GM23248 (cell line): ENCODE measurements at regions not wholly inside any gene's neighbourhood (a gene's known extent, or its start where the extent isn't known, plus 50 kb on each side); places are given as distances from the start of the nearest gene placed in this dataset.

Source experiments
- DNase-seq: peaks from one replicate; pipeline ENCODE4 v3.0.0-alpha.2; 2015
- H2AFZ ChIP-seq: fragments of 200-600 bp; sonication (generic); 2 replicates; pipeline ENCODE4 v1.6.1; 2016; ENCODE audit warnings: antibody characterized with exemption
- H3F3A ChIP-seq: fragments of 200-600 bp; sonication (generic); 2 replicates; pipeline ENCODE4 v1.6.1; 2016; ENCODE audit warnings: mild to moderate bottlenecking, antibody characterized with exemption, mixed run types; ENCODE audit not compliant: insufficient read depth
- H3K27ac ChIP-seq: fragments of 200-600 bp; sonication (generic); 2 replicates; pipeline ENCODE4 v1.5.1; 2016; ENCODE audit warnings: mild to moderate bottlenecking
- H3K27me3 ChIP-seq: fragments of 200-600 bp; sonication (generic); replicated peaks from 2 replicates; pipeline ENCODE4 v1.6.1; 2016; ENCODE audit warnings: mild to moderate bottlenecking; ENCODE audit not compliant: insufficient read depth
- H3K36me3 ChIP-seq: fragments of 200-600 bp; sonication (generic); 2 replicates; pipeline ENCODE4 v1.6.1; 2016; ENCODE audit warnings: low read depth, mild to moderate bottlenecking
- H3K4me1 ChIP-seq: fragments of 200-600 bp; sonication (generic); 2 replicates; pipeline ENCODE4 v1.6.1; 2016; ENCODE audit warnings: mild to moderate bottlenecking; ENCODE audit not compliant: insufficient read depth
- H3K4me2 ChIP-seq: fragments of 200-600 bp; sonication (generic); one replicate; pipeline ENCODE4 v1.6.1; 2016; ENCODE audit warnings: mild to moderate bottlenecking; ENCODE audit not compliant: unreplicated experiment
- H3K4me3 ChIP-seq: fragments of 200-600 bp; sonication (generic); 2 replicates; pipeline ENCODE4 v1.5.1; 2016; ENCODE audit warnings: mild to moderate bottlenecking
- H3K79me2 ChIP-seq: fragments of 200-600 bp; sonication (generic); 2 replicates; pipeline ENCODE4 v1.6.1; 2016; ENCODE audit warnings: mild to moderate bottlenecking; ENCODE audit not compliant: insufficient read depth
- H3K9ac ChIP-seq: fragments of 200-600 bp; sonication (generic); 2 replicates; pipeline ENCODE4 v1.6.1; 2016; ENCODE audit warnings: mild to moderate bottlenecking
- H3K9me2 ChIP-seq: fragments of 200-600 bp; sonication (generic); 2 replicates; pipeline ENCODE4 v1.6.1; 2016; ENCODE audit warnings: mixed run types, mild to moderate bottlenecking, moderate library complexity; ENCODE audit not compliant: insufficient read depth
- H3K9me3 ChIP-seq: fragments of 200-600 bp; sonication (generic); one replicate; pipeline ENCODE4 v1.6.1; 2017; ENCODE audit warnings: low read depth
- H4K20me1 ChIP-seq: fragments of 200-600 bp; sonication (generic); 2 replicates; pipeline ENCODE4 v1.6.0; 2016; ENCODE audit not compliant: insufficient read depth
- EZH2 ChIP-seq: fragments of 200-600 bp; sonication (generic); IDR thresholded peaks from 2 replicates; pipeline ENCODE4 v1.6.1; 2018; ENCODE audit warnings: antibody characterized with exemption, mild to moderate bottlenecking; ENCODE audit not compliant: insufficient read depth, poor library complexity, severe bottlenecking
- EZH2phosphoT487 ChIP-seq: fragments of 200-600 bp; sonication (generic); IDR thresholded peaks from 2 replicates; pipeline ENCODE4 v1.6.1; 2018; ENCODE audit warnings: antibody characterized with exemption, moderate library complexity, mild to moderate bottlenecking, low read depth; ENCODE audit not compliant: insufficient read depth
- WGBS, 2 experiments: methylation state at CpG; one replicate each; pipeline ENCODE4 v1.1.6; 2015 to 2017; ENCODE audit warnings: low lambda C conversion rate in 2 of 2, low coverage in 1 of 2; ENCODE audit errors: missing lambda C conversion rate in 2 of 2; 5-methylcytosine and 5-hydroxymethylcytosine counted together
- in situ Hi-C: fragments of 300-500 bp; cut with MboI; formaldehyde crosslinking; loops from 2 replicates; pipeline ENCODE4 v1.15.0; 2020

- no peak for TF ChIP-seq EZH2
- no peak for TF ChIP-seq EZH2phosphoT487
- H3F3A ChIP-seq = no peaks in the 10 kb centered on the region
- no peak overlapping the region for H2AFZ ChIP-seq
- H3K4me2 ChIP-seq = no peak overlapping the region
- no peaks in the 10 kb centered on the region for H3K9me2 ChIP-seq
- H3K4me3 ChIP-seq = no peak overlapping the region
- no peaks in the 10 kb centered on the region for H3K4me1 ChIP-seq
- H3K79me2 ChIP-seq = no peaks in the 10 kb centered on the region
- no peaks in the 10 kb centered on the region for H3K27me3 ChIP-seq
- no peak overlapping the region for H3K9ac ChIP-seq
- WGBS, 2 experiments = 26 to 30% methylated on average over 6 of the region's 6 CpGs
- no peaks in the 10 kb centered on the region for H4K20me1 ChIP-seq
- no peak overlapping the region for H3K27ac ChIP-seq
- in situ Hi-C loops = no loop called here
- no peaks in the 10 kb centered on the region for H3K9me3 ChIP-seq
- no peak for DNase-seq
- no peaks in the 10 kb centered on the region for H3K36me3 ChIP-seq
Measured at GRCh38 chr2:126467367-126468054, 188.4 kb upstream of the GYPC start.

GRCh38 chr2:126475031-126475430 is 180.9 kb upstream of the GYPC start:
- Histone ChIP-seq H3K27ac (no peak overlapping the region), H2AFZ (no peak overlapping the region), H4K20me1 (no peaks in the 10 kb centered on the region), H3K9me3 (no peaks in the 10 kb centered on the region), H3K79me2 (no peaks in the 10 kb centered on the region), H3K36me3 (no peaks in the 10 kb centered on the region), H3K9me2 (no peaks in the 10 kb centered on the region), H3K27me3 (no peaks in the 10 kb centered on the region), H3K4me2 (no peak overlapping the region), H3K4me1 (no peaks in the 10 kb centered on the region), H3F3A (no peaks in the 10 kb centered on the region), H3K4me3 (no peak overlapping the region), H3K9ac (no peak overlapping the region)
- in situ Hi-C loops = no loop called here
- WGBS, 2 experiments = 5 to 24% methylated on average over 3 of the region's 3 CpGs
- no peak for DNase-seq
- TF ChIP-seq EZH2 (no peak), EZH2phosphoT487 (no peak)

GRCh38 chr2:126476691-126477090 is 179.3 kb upstream of the GYPC start:
- Histone ChIP-seq H3K4me1 (no peaks in the 10 kb centered on the region), H3K9me3 (no peaks in the 10 kb centered on the region), H3K36me3 (no peaks in the 10 kb centered on the region), H2AFZ (no peak overlapping the region), H3K27me3 (no peaks in the 10 kb centered on the region), H4K20me1 (no peaks in the 10 kb centered on the region), H3K79me2 (no peaks in the 10 kb centered on the region), H3K9me2 (no peaks in the 10 kb centered on the region), H3K4me3 (no peak overlapping the region), H3K27ac (no peak overlapping the region), H3K9ac (no peak overlapping the region), H3K4me2 (no peak overlapping the region), H3F3A (no peaks in the 10 kb centered on the region)
- in situ Hi-C loops = no loop called here
- no peak for DNase-seq
- TF ChIP-seq EZH2 = no peak
- 11 to 15% methylated on average over 5 of the region's 5 CpGs for WGBS, 2 experiments

DNA sequence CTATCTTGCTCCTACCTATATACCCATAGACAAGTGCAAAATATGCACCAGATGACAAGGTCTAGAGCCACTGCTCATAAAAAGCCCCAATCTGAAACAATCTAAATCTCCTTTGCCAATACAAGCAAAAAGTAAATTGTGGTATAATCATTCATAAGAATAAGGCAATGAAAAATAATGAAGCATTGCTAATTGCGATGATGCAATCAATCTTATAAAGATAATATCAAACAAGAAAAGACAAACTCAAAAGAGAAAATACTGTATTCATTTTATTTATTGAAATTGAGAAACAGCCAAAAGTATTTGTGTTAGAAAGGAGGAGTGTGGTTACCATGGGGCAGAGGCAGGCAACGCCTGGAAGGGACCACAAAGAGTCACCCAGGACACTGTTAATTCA is 175.9 kb upstream of the GYPC start:
- H3K9me3 ChIP-seq = no peaks in the 10 kb centered on the region
- 22 to 36% methylated on average over 2 of the region's 2 CpGs for WGBS, 2 experiments
- H3K9me2 ChIP-seq = no peaks in the 10 kb centered on the region
- no peak overlapping the region for H3K4me2 ChIP-seq
- no peaks in the 10 kb centered on the region for H4K20me1 ChIP-seq
- no peak overlapping the region for H3K4me3 ChIP-seq
- H3K27ac ChIP-seq = no peak overlapping the region
- no peaks in the 10 kb centered on the region for H3K27me3 ChIP-seq
- H3F3A ChIP-seq = no peaks in the 10 kb centered on the region
- H3K4me1 ChIP-seq = no peaks in the 10 kb centered on the region
- H3K36me3 ChIP-seq = no peaks in the 10 kb centered on the region
- H3K9ac ChIP-seq = no peak overlapping the region
- in situ Hi-C loops = no loop called here
- H3K79me2 ChIP-seq = no peaks in the 10 kb centered on the region
- no peak for DNase-seq
- TF ChIP-seq EZH2 = no peak
- TF ChIP-seq EZH2phosphoT487 = no peak
- no peak overlapping the region for H2AFZ ChIP-seq
